WTC11 (cell line): ENCODE measurements at regions not wholly inside any gene's neighbourhood (a gene's known extent, or its start where the extent isn't known, plus 50 kb on each side); places are given as distances from the start of the nearest gene placed in this dataset.

Experiments used
- ATAC-seq: fragments of 200-7000 bp; cut with Tn5 transposase; 2 replicates; pipeline ENCODE4 v1.10.0; 2021; ENCODE audit warnings: mild to moderate bottlenecking, moderate library complexity
- CTCF ChIA-PET: fragments of 300-600 bp; sonication (Branson Sonifier 250); formaldehyde crosslinking; loops from one replicate; lab custom pipeline; 2021; ENCODE audit warnings: antibody characterized with exemption; lab: Charles Lee
- POLR2A ChIA-PET: fragments of 350-600 bp; sonication (Branson Sonifier 250); formaldehyde crosslinking; loops from one replicate; lab custom pipeline; 2021; ENCODE audit warnings: antibody characterized with exemption; lab: Charles Lee
- DNase-seq: peaks from one replicate; pipeline ENCODE4 v3.0.0; 2021; ENCODE audit warnings: low spot score
- H3K27ac Mint-ChIP-seq: 2 replicates; pipeline ENCODE4 v1.8.0; 2021; ENCODE audit warnings: mixed read lengths
- H3K27me3 Mint-ChIP-seq: 2 replicates; pipeline ENCODE4 v1.8.0; 2021; ENCODE audit warnings: low read depth, mild to moderate bottlenecking, moderate library complexity, mixed read lengths
- H3K36me3 Mint-ChIP-seq: 2 replicates; pipeline ENCODE4 v1.8.0; 2021; ENCODE audit warnings: mixed read lengths
- H3K4me1 Mint-ChIP-seq: 2 replicates; pipeline ENCODE4 v1.8.0; 2022; ENCODE audit warnings: mixed read lengths
- H3K4me3 Mint-ChIP-seq: 2 replicates; pipeline ENCODE4 v1.8.0; 2021; ENCODE audit warnings: mild to moderate bottlenecking, moderate library complexity, mixed read lengths
- H3K9me3 Mint-ChIP-seq: 2 replicates; pipeline ENCODE4 v1.8.0; 2021; ENCODE audit warnings: mixed read lengths
- CREM ChIP-seq: sonication (generic); formaldehyde crosslinking; IDR thresholded peaks from 2 replicates; pipeline ENCODE4 v1.8.1; 2022; ENCODE audit warnings: mild to moderate bottlenecking, missing genetic modification reagents, moderate library complexity
- ELF4 ChIP-seq: sonication (generic); formaldehyde crosslinking; IDR thresholded peaks from 2 replicates; pipeline ENCODE4 v1.8.1; 2022; ENCODE audit warnings: low read depth, mild to moderate bottlenecking, moderate library complexity, missing genetic modification reagents
- FOXJ3 ChIP-seq: sonication (generic); formaldehyde crosslinking; IDR thresholded peaks from 2 replicates; pipeline ENCODE4 v1.9.0; 2021; ENCODE audit warnings: missing genetic modification reagents, mild to moderate bottlenecking, borderline replicate concordance
- IRF2 ChIP-seq: sonication (generic); formaldehyde crosslinking; IDR thresholded peaks from 2 replicates; pipeline ENCODE4 v1.8.0; 2022; ENCODE audit warnings: low read depth, missing genetic modification reagents, borderline replicate concordance
- MXD4 ChIP-seq: fragments of 250-450 bp; sonication (Bioruptor Pico); IDR thresholded peaks from 2 replicates; pipeline ENCODE4 v1.8.0; 2021; ENCODE audit warnings: mild to moderate bottlenecking, moderate library complexity, borderline replicate concordance
- NFATC4 ChIP-seq: fragments of 250-450 bp; sonication (Bioruptor Pico); IDR thresholded peaks from 2 replicates; pipeline ENCODE4 v1.9.0; 2021; ENCODE audit warnings: mild to moderate bottlenecking
- NFE2L1 ChIP-seq: sonication (generic); formaldehyde crosslinking; IDR thresholded peaks from 2 replicates; pipeline ENCODE4 v1.8.1; 2023; ENCODE audit warnings: missing genetic modification reagents
- NR1H2 ChIP-seq: sonication (generic); formaldehyde crosslinking; IDR thresholded peaks from 2 replicates; pipeline ENCODE4 v1.9.0; 2021; ENCODE audit warnings: mild to moderate bottlenecking, moderate library complexity, missing genetic modification reagents
- SMAD4 ChIP-seq: sonication (generic); formaldehyde crosslinking; IDR thresholded peaks from 2 replicates; pipeline ENCODE4 v1.8.0; 2022; ENCODE audit warnings: mild to moderate bottlenecking, missing genetic modification reagents
- TP53 ChIP-seq: sonication (generic); formaldehyde crosslinking; IDR thresholded peaks from 2 replicates; pipeline ENCODE4 v1.8.1; 2023; ENCODE audit warnings: mild to moderate bottlenecking, missing genetic modification reagents
- ZNF396 ChIP-seq: fragments of 250-450 bp; sonication (Bioruptor Pico); IDR thresholded peaks from 2 replicates; pipeline ENCODE4 v1.8.0; 2021; ENCODE audit warnings: mild to moderate bottlenecking, moderate library complexity, borderline replicate concordance
- TF ChIP-seq, protein P1 (sequence below): sonication (generic); formaldehyde crosslinking; IDR thresholded peaks from 2 replicates; pipeline ENCODE4 v1.8.0; 2022; ENCODE audit warnings: mild to moderate bottlenecking, missing genetic modification reagents
- TF ChIP-seq, protein P2 (sequence below): sonication (generic); formaldehyde crosslinking; conservative IDR thresholded peaks from 2 replicates; pipeline ENCODE4 v1.8.1; 2023; ENCODE audit warnings: mild to moderate bottlenecking, low read depth, missing genetic modification reagents, moderate library complexity
- TF ChIP-seq, protein P3 (sequence below): fragments of 250-450 bp; sonication (Bioruptor Pico); IDR thresholded peaks from 2 replicates; pipeline ENCODE4 v1.9.0; 2021; ENCODE audit warnings: moderate library complexity, mild to moderate bottlenecking, inconsistent platforms, borderline replicate concordance
- TF ChIP-seq, protein P4 (sequence below): sonication (generic); formaldehyde crosslinking; IDR thresholded peaks from 2 replicates; pipeline ENCODE4 v1.8.1; 2022; ENCODE audit warnings: low read depth, missing genetic modification reagents, borderline replicate concordance
- TF ChIP-seq, protein P5 (sequence below): sonication (generic); formaldehyde crosslinking; IDR thresholded peaks from 2 replicates; pipeline ENCODE4 v1.8.0; 2022; ENCODE audit warnings: missing genetic modification reagents
- TF ChIP-seq, protein P6 (sequence below): fragments of 250-450 bp; sonication (Bioruptor Pico); IDR thresholded peaks from 2 replicates; pipeline ENCODE4 v1.9.0; 2021; ENCODE audit warnings: mild to moderate bottlenecking, borderline replicate concordance
- TF ChIP-seq, protein P7 (sequence below): sonication (generic); formaldehyde crosslinking; IDR thresholded peaks from 2 replicates; pipeline ENCODE4 v1.8.1; 2023; ENCODE audit warnings: mild to moderate bottlenecking, missing genetic modification reagents, moderate library complexity
- TF ChIP-seq, protein P8 (sequence below): sonication (generic); formaldehyde crosslinking; IDR thresholded peaks from 2 replicates; pipeline ENCODE4 v1.8.0; 2022; ENCODE audit warnings: mild to moderate bottlenecking, missing genetic modification reagents

DNA sequence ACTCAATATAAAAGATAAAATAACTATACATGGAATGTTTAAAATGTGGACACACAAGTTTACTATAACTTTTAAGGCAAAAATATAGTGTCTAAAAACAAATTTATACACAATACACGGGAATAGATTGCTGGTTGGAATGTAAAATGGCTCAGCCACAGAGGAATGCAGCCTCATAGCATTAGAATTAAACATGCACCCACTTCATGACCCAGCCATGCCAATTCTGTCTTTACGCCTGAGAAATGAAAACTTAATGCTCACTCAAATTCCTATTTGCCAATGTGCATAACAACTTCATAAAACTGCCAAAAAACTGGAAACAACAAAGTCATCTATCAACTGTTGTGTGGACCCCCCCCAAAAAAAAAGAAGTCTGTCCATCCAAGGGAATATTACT, 1006.6 kb upstream of the POU3F3 start:
- POLR2A ChIA-PET = no interaction called here
- CTCF ChIA-PET = no interaction called here
- Mint-ChIP-seq H3K27me3 (no peaks in the 10 kb centered on the region), H3K27ac (no peak overlapping the region), H3K9me3 (peaks cover 27% of the 10 kb centered on the region), H3K4me3 (no peak overlapping the region), H3K4me1 (no peaks in the 10 kb centered on the region), H3K36me3 (peaks cover 6% of the 10 kb centered on the region)
- TF ChIP-seq ELF4 (CRISPR knock-in tag) (no peak), FOXJ3 (CRISPR knock-in tag) (no peak), SMAD4 (CRISPR knock-in tag) (no peak), ZNF396 (CRISPR knock-in tag) (no peak), TP53 (CRISPR knock-in tag) (no peak), NFATC4 (CRISPR knock-in tag) (no peak), NR1H2 (CRISPR knock-in tag) (no peak), MXD4 (CRISPR knock-in tag) (no peak), CREM (CRISPR knock-in tag) (no peak), IRF2 (CRISPR knock-in tag) (no peak), NFE2L1 (CRISPR knock-in tag) (no peak)
- TF ChIP-seq, protein P1, sequence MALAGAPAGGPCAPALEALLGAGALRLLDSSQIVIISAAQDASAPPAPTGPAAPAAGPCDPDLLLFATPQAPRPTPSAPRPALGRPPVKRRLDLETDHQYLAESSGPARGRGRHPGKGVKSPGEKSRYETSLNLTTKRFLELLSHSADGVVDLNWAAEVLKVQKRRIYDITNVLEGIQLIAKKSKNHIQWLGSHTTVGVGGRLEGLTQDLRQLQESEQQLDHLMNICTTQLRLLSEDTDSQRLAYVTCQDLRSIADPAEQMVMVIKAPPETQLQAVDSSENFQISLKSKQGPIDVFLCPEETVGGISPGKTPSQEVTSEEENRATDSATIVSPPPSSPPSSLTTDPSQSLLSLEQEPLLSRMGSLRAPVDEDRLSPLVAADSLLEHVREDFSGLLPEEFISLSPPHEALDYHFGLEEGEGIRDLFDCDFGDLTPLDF (CRISPR knock-in tag) = no peak
- TF ChIP-seq, protein P2, sequence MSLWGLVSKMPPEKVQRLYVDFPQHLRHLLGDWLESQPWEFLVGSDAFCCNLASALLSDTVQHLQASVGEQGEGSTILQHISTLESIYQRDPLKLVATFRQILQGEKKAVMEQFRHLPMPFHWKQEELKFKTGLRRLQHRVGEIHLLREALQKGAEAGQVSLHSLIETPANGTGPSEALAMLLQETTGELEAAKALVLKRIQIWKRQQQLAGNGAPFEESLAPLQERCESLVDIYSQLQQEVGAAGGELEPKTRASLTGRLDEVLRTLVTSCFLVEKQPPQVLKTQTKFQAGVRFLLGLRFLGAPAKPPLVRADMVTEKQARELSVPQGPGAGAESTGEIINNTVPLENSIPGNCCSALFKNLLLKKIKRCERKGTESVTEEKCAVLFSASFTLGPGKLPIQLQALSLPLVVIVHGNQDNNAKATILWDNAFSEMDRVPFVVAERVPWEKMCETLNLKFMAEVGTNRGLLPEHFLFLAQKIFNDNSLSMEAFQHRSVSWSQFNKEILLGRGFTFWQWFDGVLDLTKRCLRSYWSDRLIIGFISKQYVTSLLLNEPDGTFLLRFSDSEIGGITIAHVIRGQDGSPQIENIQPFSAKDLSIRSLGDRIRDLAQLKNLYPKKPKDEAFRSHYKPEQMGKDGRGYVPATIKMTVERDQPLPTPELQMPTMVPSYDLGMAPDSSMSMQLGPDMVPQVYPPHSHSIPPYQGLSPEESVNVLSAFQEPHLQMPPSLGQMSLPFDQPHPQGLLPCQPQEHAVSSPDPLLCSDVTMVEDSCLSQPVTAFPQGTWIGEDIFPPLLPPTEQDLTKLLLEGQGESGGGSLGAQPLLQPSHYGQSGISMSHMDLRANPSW (CRISPR knock-in tag) = no peak
- TF ChIP-seq, protein P3, sequence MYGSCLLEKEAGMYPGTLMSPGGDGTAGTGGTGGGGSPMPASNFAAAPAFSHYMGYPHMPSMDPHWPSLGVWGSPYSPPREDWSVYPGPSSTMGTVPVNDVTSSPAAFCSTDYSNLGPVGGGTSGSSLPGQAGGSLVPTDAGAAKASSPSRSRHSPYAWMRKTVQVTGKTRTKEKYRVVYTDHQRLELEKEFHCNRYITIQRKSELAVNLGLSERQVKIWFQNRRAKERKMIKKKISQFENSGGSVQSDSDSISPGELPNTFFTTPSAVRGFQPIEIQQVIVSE (CRISPR knock-in tag) = no peak
- TF ChIP-seq, protein P4, sequence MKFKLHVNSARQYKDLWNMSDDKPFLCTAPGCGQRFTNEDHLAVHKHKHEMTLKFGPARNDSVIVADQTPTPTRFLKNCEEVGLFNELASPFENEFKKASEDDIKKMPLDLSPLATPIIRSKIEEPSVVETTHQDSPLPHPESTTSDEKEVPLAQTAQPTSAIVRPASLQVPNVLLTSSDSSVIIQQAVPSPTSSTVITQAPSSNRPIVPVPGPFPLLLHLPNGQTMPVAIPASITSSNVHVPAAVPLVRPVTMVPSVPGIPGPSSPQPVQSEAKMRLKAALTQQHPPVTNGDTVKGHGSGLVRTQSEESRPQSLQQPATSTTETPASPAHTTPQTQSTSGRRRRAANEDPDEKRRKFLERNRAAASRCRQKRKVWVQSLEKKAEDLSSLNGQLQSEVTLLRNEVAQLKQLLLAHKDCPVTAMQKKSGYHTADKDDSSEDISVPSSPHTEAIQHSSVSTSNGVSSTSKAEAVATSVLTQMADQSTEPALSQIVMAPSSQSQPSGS (CRISPR knock-in tag) = no peak
- TF ChIP-seq, protein P5, sequence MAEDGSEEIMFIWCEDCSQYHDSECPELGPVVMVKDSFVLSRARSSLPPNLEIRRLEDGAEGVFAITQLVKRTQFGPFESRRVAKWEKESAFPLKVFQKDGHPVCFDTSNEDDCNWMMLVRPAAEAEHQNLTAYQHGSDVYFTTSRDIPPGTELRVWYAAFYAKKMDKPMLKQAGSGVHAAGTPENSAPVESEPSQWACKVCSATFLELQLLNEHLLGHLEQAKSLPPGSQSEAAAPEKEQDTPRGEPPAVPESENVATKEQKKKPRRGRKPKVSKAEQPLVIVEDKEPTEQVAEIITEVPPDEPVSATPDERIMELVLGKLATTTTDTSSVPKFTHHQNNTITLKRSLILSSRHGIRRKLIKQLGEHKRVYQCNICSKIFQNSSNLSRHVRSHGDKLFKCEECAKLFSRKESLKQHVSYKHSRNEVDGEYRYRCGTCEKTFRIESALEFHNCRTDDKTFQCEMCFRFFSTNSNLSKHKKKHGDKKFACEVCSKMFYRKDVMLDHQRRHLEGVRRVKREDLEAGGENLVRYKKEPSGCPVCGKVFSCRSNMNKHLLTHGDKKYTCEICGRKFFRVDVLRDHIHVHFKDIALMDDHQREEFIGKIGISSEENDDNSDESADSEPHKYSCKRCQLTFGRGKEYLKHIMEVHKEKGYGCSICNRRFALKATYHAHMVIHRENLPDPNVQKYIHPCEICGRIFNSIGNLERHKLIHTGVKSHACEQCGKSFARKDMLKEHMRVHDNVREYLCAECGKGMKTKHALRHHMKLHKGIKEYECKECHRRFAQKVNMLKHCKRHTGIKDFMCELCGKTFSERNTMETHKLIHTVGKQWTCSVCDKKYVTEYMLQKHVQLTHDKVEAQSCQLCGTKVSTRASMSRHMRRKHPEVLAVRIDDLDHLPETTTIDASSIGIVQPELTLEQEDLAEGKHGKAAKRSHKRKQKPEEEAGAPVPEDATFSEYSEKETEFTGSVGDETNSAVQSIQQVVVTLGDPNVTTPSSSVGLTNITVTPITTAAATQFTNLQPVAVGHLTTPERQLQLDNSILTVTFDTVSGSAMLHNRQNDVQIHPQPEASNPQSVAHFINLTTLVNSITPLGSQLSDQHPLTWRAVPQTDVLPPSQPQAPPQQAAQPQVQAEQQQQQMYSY (CRISPR knock-in tag) = no peak
- TF ChIP-seq, protein P6, sequence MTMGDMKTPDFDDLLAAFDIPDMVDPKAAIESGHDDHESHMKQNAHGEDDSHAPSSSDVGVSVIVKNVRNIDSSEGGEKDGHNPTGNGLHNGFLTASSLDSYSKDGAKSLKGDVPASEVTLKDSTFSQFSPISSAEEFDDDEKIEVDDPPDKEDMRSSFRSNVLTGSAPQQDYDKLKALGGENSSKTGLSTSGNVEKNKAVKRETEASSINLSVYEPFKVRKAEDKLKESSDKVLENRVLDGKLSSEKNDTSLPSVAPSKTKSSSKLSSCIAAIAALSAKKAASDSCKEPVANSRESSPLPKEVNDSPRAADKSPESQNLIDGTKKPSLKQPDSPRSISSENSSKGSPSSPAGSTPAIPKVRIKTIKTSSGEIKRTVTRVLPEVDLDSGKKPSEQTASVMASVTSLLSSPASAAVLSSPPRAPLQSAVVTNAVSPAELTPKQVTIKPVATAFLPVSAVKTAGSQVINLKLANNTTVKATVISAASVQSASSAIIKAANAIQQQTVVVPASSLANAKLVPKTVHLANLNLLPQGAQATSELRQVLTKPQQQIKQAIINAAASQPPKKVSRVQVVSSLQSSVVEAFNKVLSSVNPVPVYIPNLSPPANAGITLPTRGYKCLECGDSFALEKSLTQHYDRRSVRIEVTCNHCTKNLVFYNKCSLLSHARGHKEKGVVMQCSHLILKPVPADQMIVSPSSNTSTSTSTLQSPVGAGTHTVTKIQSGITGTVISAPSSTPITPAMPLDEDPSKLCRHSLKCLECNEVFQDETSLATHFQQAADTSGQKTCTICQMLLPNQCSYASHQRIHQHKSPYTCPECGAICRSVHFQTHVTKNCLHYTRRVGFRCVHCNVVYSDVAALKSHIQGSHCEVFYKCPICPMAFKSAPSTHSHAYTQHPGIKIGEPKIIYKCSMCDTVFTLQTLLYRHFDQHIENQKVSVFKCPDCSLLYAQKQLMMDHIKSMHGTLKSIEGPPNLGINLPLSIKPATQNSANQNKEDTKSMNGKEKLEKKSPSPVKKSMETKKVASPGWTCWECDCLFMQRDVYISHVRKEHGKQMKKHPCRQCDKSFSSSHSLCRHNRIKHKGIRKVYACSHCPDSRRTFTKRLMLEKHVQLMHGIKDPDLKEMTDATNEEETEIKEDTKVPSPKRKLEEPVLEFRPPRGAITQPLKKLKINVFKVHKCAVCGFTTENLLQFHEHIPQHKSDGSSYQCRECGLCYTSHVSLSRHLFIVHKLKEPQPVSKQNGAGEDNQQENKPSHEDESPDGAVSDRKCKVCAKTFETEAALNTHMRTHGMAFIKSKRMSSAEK (CRISPR knock-in tag) = no peak
- TF ChIP-seq, protein P7, sequence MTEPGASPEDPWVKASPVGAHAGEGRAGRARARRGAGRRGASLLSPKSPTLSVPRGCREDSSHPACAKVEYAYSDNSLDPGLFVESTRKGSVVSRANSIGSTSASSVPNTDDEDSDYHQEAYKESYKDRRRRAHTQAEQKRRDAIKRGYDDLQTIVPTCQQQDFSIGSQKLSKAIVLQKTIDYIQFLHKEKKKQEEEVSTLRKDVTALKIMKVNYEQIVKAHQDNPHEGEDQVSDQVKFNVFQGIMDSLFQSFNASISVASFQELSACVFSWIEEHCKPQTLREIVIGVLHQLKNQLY (CRISPR knock-in tag) = no peak
- TF ChIP-seq, protein P8, sequence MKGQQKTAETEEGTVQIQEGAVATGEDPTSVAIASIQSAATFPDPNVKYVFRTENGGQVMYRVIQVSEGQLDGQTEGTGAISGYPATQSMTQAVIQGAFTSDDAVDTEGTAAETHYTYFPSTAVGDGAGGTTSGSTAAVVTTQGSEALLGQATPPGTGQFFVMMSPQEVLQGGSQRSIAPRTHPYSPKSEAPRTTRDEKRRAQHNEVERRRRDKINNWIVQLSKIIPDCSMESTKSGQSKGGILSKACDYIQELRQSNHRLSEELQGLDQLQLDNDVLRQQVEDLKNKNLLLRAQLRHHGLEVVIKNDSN (CRISPR knock-in tag) = no peak
- no peak for ATAC-seq
- no peak for DNase-seq
